ENCODE measurements at regions not wholly inside any gene's neighbourhood (a gene's known extent, or its start where the extent isn't known, plus 50 kb on each side); places are given as distances from the start of the nearest gene placed in this dataset.

GRCh38 chr13:50267917-50268316 is 252.7 kb downstream of the KCNRG start:
- TF ChIP-seq CTCF (IDR thresholded peaks at IDR 0.05; ENCODE audit: low read depth, low read length) (no peak), MYC (IDR thresholded peaks at IDR 0.05; ENCODE audit: low read depth, low read length) (no peak)
